ENCODE measurements at regions not wholly inside any gene's neighbourhood (a gene's known extent, or its start where the extent isn't known, plus 50 kb on each side); places are given as distances from the start of the nearest gene placed in this dataset.

DNA sequence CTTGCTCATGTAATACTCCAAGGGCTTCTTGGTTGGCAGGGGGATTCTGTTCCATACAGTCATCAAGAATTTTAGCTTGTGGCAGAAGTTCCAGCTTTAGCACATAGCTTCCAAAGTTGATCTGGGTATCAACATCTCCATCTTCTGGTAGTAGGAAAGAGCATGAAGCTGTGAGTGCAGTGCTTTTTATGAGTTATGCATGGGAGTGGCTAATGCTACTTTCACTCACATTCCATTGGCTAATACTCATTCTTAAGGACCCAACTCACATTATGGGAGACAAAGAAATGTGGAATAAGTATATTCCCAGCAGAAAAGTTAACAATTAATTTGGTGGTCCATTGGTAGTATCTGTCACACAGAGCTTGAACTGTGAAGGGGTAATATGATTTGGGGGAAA, 194.2 kb upstream of the CHD1 start:
- no peak overlapping the region for H3K27ac ChIP-seq (ENCODE audit: low read depth, low read length)
- H2BK15ac ChIP-seq (ENCODE audit: low read length): no peak overlapping the region
- no peak overlapping the region for H3K14ac ChIP-seq (ENCODE audit: insufficient read length)
- no peak overlapping the region for H3K56ac ChIP-seq (replicated peaks; ENCODE audit: insufficient read length, low read depth, low read length)
- H4K8ac ChIP-seq (ENCODE audit: extremely low read depth, insufficient read depth, low read length): no peak overlapping the region
- no peak overlapping the region for H2BK20ac ChIP-seq (ENCODE audit: low read length)
- ChIA-PET CTCF (ENCODE audit: partially characterized antibody) (interaction anchor here (1.0 to 1.3 kb wide), 2 partner anchors 18 to 197 kb away, joined by 3 to 5 read pairs; no protein-coding TSS in a partner anchor), POLR2A (ENCODE audit: partially characterized antibody) (no interaction called here)
- no peak overlapping the region for H2BK5ac ChIP-seq (ENCODE audit: low read depth, low read length)
- no peak overlapping the region for H2BK120ac ChIP-seq (replicated peaks; ENCODE audit: low read depth, low read length)
- H4K20me1 ChIP-seq (replicated peaks in 1 of 2; ENCODE audit: control insufficient read depth in 1 of 2, insufficient read depth in 2 of 2, low read length in 2 of 2): no peaks in the 10 kb centered on the region
- no peaks in the 10 kb centered on the region for H3K4me1 ChIP-seq (replicated peaks in 1 of 4; ENCODE audit: control insufficient read depth in 3 of 4, insufficient read depth in 4 of 4, low read length in 3 of 4)
- no peak overlapping the region for H3K9ac ChIP-seq (replicated peaks in 1 of 4; ENCODE audit: extremely low read depth in 1 of 4, low read depth in 3 of 4, low read length in 3 of 4)
- H2AK5ac ChIP-seq (ENCODE audit: low read depth, low read length): no peak overlapping the region
- no peaks in the 10 kb centered on the region for H3K23me2 ChIP-seq (ENCODE audit: low read depth, low read length)
- no peak overlapping the region for H4K91ac ChIP-seq (replicated peaks; ENCODE audit: insufficient read length, low read length)
- no peak overlapping the region for H3K4me3 ChIP-seq (ENCODE audit: extremely low read depth in 1 of 4, insufficient read depth in 2 of 4, low read depth in 3 of 4, low read length in 4 of 4)
- no peaks in the 10 kb centered on the region for H3K79me2 ChIP-seq (ENCODE audit: control insufficient read depth in 1 of 2, insufficient read depth in 2 of 2, low read length in 2 of 2)
- H3K4me2 ChIP-seq (ENCODE audit: insufficient read depth in 1 of 2, low read depth in 2 of 2, low read length in 2 of 2): no peak overlapping the region
- H3K27me3 ChIP-seq (replicated peaks in 1 of 4; ENCODE audit: control insufficient read depth in 3 of 4, extremely low read depth in 1 of 4, insufficient read depth in 3 of 4, low read length in 3 of 4): no peaks in the 10 kb centered on the region
- H4K5ac ChIP-seq (ENCODE audit: insufficient read length, low read depth, low read length): no peak overlapping the region
- no peaks in the 10 kb centered on the region for H3K36me3 ChIP-seq (ENCODE audit: control insufficient read depth in 2 of 4, insufficient read depth in 4 of 4, low read length in 3 of 4)
- no peak overlapping the region for H3K18ac ChIP-seq (ENCODE audit: extremely low read depth, low read length)
- no peaks in the 10 kb centered on the region for H3K9me3 ChIP-seq (ENCODE audit: insufficient read depth in 2 of 2, low read depth in 1 of 2, low read length in 1 of 2)
- H3K79me1 ChIP-seq (ENCODE audit: low read depth, low read length): no peaks in the 10 kb centered on the region
- H2AFZ ChIP-seq (ENCODE audit: low read length): no peak overlapping the region
- DNase-seq (ENCODE audit: low read depth in 1 of 2, low spot score in 2 of 2) (no peak), FAIRE-seq (no peak)
- H2BK12ac ChIP-seq (ENCODE audit: low read depth, low read length): no peak overlapping the region
- H3K23ac ChIP-seq (ENCODE audit: insufficient read length): no peak overlapping the region
- no peak overlapping the region for H3K4ac ChIP-seq (replicated peaks; ENCODE audit: insufficient read length, low read depth, low read length)
- no peak for TF ChIP-seq USF2 (IDR thresholded peaks at IDR 0.05; ENCODE audit: low read length)
- no peak for TF ChIP-seq BCL11A (IDR thresholded peaks at IDR 0.05; ENCODE audit: low read depth in 2 of 2, low read length in 2 of 2)

Measured in H1 (cell line).